ENCODE measurements at regions not wholly inside any gene's neighbourhood (a gene's known extent, or its start where the extent isn't known, plus 50 kb on each side); places are given as distances from the start of the nearest gene placed in this dataset.

DNA sequence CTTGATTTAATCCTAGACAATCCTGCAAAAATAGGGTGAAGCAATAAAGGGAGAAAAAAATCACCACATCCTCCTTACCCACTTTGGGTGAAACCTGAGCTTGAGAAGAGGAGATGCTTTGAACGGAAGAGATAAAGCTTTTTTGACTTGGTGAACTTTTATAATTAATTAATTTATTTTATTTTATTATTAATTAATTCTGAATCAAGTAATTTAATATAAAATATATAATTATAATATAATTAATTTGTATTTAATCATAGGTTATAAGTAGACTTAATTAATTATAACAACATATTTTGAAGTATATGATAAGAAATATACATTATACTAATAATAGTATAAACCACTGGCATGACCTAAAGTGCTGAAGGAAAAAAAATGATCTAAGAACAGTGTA, 2164.8 kb downstream of the LRRC4C start:
- H3K27me3 ChIP-seq (ENCODE audit: low read depth, low read length): no peaks in the 10 kb centered on the region
- no peak overlapping the region for H3K27ac ChIP-seq (ENCODE audit: low read length)
- no peak overlapping the region for H3K4me3 ChIP-seq (ENCODE audit: low read depth in 1 of 2, low read length in 2 of 2)
- H3K36me3 ChIP-seq (ENCODE audit: control insufficient read depth in 1 of 2, insufficient read depth in 2 of 2, low read length in 2 of 2): no peaks in the 10 kb centered on the region
- no peaks in the 10 kb centered on the region for H3K4me1 ChIP-seq (ENCODE audit: control insufficient read depth in 1 of 2, insufficient read depth in 2 of 2, low read length in 2 of 2)
- H3K9me3 ChIP-seq (ENCODE audit: control insufficient read depth in 1 of 2, low read length in 2 of 2): no peaks in the 10 kb centered on the region

DNA sequence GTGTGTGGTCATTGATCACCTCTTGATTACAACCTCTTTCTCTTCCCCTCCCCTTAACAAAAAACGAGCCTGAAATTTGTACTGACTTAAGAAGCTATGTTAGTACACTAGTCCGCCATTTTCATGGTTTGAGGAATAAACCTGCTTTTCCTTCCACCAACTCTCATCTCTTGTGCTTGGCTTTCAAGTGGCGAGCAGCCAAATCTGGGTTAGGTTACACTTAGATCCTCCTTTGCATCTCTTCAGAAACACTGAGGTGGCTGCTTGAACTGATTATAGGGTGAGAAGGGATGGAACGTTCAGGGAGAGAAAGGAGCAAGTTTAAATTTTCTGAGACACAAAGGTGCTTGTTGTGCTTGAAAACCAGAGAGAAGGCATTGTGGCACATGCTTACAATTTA, 2171.4 kb downstream of the LRRC4C start:
- Histone ChIP-seq H3K9me3 (ENCODE audit: control insufficient read depth in 1 of 2, low read length in 2 of 2) (no peaks in the 10 kb centered on the region), H3K4me1 (ENCODE audit: control insufficient read depth in 1 of 2, insufficient read depth in 2 of 2, low read length in 2 of 2) (no peaks in the 10 kb centered on the region), H3K36me3 (ENCODE audit: control insufficient read depth in 1 of 2, insufficient read depth in 2 of 2, low read length in 2 of 2) (no peaks in the 10 kb centered on the region), H3K4me3 (ENCODE audit: low read depth in 1 of 2, low read length in 2 of 2) (no peak overlapping the region), H3K27ac (ENCODE audit: low read length) (no peak overlapping the region), H3K27me3 (ENCODE audit: low read depth, low read length) (no peaks in the 10 kb centered on the region)

DNA sequence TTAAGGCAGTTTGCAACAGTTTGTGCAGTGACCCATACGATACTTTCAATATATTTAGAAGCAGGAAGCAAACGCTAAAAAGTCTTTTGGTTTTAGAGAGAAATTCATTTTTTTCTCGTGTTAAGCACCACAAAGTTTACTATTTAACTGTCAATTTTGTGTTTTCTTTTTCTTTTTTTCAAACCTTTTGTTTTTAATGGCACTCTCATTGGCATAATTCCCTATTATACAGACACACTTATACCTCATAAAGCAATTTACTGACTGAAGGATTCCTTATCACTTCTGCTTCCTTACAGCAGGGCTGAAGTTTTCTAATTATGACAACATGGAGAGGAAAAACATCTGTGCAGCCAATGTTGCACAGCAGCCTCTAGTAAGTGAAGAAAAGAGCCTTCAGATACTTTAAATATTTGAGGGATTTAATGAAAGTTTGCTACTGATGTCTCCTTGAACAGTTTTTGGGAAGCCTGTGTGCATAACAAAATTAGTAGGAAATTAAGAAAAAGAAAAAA, 2191.2 kb downstream of the LRRC4C start:
- Histone ChIP-seq H3K27ac (ENCODE audit: low read length) (no peak overlapping the region), H3K4me3 (ENCODE audit: low read depth in 1 of 2, low read length in 2 of 2) (no peak overlapping the region), H3K27me3 (ENCODE audit: low read depth, low read length) (no peaks in the 10 kb centered on the region), H3K36me3 (ENCODE audit: control insufficient read depth in 1 of 2, insufficient read depth in 2 of 2, low read length in 2 of 2) (no peaks in the 10 kb centered on the region), H3K4me1 (ENCODE audit: control insufficient read depth in 1 of 2, insufficient read depth in 2 of 2, low read length in 2 of 2) (no peaks in the 10 kb centered on the region), H3K9me3 (ENCODE audit: control insufficient read depth in 1 of 2, low read length in 2 of 2) (no peaks in the 10 kb centered on the region)

DNA sequence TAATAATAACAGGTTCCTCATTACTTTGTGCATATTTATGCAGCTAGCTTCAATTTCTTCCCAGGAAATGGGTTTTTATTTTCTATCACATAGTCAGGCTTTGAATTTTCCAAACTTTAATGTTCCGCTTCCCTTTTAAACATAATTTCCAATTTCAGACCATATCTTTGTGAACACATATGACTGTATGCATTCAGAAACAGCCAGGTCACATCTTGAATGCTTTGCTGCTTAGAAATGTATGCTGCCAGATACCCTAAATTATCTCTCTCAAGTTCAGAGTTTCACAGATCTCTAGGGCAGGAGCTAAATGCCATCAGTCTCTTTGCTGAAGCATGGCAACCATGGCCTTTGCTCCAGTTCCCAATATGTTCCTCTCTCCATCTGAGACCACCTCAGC, 2203.8 kb downstream of the LRRC4C start:
- H3K4me1 ChIP-seq (ENCODE audit: control insufficient read depth in 1 of 2, insufficient read depth in 2 of 2, low read length in 2 of 2): no peaks in the 10 kb centered on the region
- no peak overlapping the region for H3K4me3 ChIP-seq (ENCODE audit: low read depth in 1 of 2, low read length in 2 of 2)
- H3K27ac ChIP-seq (ENCODE audit: low read length): no peak overlapping the region
- no peaks in the 10 kb centered on the region for H3K27me3 ChIP-seq (ENCODE audit: low read depth, low read length)
- H3K36me3 ChIP-seq (ENCODE audit: control insufficient read depth in 1 of 2, insufficient read depth in 2 of 2, low read length in 2 of 2): no peaks in the 10 kb centered on the region
- H3K9me3 ChIP-seq (ENCODE audit: control insufficient read depth in 1 of 2, low read length in 2 of 2): peaks cover 0 to 21% of the 10 kb centered on the region in 2 donors

DNA sequence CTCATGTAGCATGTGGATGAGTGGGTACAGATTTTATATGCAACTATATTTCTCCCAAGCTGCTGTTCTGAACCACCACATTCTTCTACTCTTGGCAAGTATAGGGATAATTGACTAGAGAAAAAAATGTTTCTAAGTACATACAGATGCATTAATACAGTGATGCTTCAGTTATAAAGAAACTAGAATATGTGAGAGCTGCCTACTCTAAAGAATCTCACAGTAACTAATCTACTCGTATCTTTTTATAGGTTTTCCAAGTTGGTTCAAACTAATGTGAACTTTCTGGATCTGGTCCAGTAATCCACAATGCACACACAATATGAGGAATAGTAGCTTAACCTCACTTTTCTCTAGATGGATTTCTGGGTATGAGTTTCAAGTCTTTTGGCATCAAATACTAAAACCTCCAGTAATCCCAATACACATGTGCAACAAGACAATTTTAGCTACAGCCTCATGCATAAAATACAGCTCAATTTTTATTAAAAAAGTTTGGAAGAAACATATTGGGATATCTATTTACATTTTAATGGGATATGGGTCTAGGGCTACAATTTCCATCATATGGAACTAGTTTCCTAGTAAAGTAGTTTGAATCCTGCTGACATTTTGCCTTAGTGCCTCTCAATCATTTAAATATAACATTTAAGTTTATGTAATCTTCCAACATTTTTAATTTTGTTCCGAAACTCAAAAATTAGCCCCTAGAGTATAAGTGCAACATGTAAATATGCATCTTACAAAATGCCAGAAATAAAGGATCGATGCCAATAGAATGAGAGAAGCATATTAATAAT, 2209.7 kb downstream of the LRRC4C start:
- H3K27me3 ChIP-seq (ENCODE audit: low read depth, low read length): no peaks in the 10 kb centered on the region
- H3K27ac ChIP-seq (ENCODE audit: low read length): no peak overlapping the region
- H3K4me1 ChIP-seq (ENCODE audit: control insufficient read depth in 1 of 2, insufficient read depth in 2 of 2, low read length in 2 of 2): no peaks in the 10 kb centered on the region
- peaks cover 0 to under 1% of the 10 kb centered on the region in 2 donors for H3K9me3 ChIP-seq (ENCODE audit: control insufficient read depth in 1 of 2, low read length in 2 of 2)
- no peak overlapping the region for H3K4me3 ChIP-seq (ENCODE audit: low read depth in 1 of 2, low read length in 2 of 2)
- H3K36me3 ChIP-seq (ENCODE audit: control insufficient read depth in 1 of 2, insufficient read depth in 2 of 2, low read length in 2 of 2): no peaks in the 10 kb centered on the region

DNA sequence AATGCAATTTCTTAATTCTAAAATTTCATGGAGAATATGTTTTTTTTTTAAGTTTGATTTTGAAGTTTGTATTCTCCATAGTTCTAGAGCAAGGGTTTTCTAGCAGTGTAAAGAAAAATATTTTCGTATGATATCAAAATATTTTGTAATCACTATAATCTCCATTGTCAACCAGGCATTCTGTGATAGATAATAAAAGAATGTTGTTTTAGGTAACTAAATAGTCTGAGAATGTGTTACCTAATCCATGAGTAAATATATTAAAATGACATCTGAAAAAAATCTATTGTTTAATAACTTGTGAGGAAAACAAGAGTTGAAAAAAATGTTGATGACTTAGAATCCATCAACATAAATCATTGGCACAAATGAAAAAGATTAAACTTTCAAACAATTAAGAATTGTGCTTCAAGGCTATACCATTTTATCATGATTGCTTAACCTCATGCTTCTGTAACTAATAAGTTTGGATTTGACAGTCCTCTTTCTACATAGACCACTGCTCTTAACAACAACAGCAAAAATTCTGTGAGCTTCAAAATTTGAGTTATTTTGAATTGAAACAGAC, 2211.8 kb downstream of the LRRC4C start:
- H3K4me1 ChIP-seq (ENCODE audit: control insufficient read depth in 1 of 2, insufficient read depth in 2 of 2, low read length in 2 of 2): no peaks in the 10 kb centered on the region
- no peak overlapping the region for H3K27ac ChIP-seq (ENCODE audit: low read length)
- no peaks in the 10 kb centered on the region for H3K36me3 ChIP-seq (ENCODE audit: control insufficient read depth in 1 of 2, insufficient read depth in 2 of 2, low read length in 2 of 2)

DNA sequence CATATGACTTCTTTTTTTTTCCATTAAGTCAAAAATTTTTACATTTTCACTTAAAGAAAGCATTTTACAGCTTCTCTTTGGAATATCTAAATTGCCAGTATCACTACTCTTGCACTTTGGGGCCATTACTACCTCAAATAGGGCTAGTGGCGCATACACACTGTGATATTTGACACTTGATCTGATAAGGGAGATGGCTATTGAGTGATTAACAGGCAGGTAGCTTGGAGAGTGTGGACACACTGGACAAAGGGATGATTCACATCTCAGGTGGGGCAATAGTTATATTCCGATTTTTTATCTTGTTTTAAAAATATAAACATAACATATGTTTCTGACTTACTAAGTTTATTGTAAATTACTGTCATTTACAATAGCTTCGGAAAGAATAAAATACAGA, 2219.9 kb downstream of the LRRC4C start:
- H3K9me3 ChIP-seq (ENCODE audit: control insufficient read depth in 1 of 2, low read length in 2 of 2): no peaks in the 10 kb centered on the region
- H3K36me3 ChIP-seq (ENCODE audit: control insufficient read depth in 1 of 2, insufficient read depth in 2 of 2, low read length in 2 of 2): no peaks in the 10 kb centered on the region
- no peak overlapping the region for H3K4me3 ChIP-seq (ENCODE audit: low read depth in 1 of 2, low read length in 2 of 2)
- H3K4me1 ChIP-seq (ENCODE audit: control insufficient read depth in 1 of 2, insufficient read depth in 2 of 2, low read length in 2 of 2): no peaks in the 10 kb centered on the region
- no peaks in the 10 kb centered on the region for H3K27me3 ChIP-seq (ENCODE audit: low read depth, low read length)
- no peak overlapping the region for H3K27ac ChIP-seq (ENCODE audit: low read length)

More for the DNA sequence above, 2211.8 kb downstream of the LRRC4C start:
- Histone ChIP-seq H3K27me3 (ENCODE audit: low read depth, low read length) (no peaks in the 10 kb centered on the region), H3K9me3 (ENCODE audit: control insufficient read depth in 1 of 2, low read length in 2 of 2) (no peaks in the 10 kb centered on the region), H3K4me3 (ENCODE audit: low read depth in 1 of 2, low read length in 2 of 2) (no peak overlapping the region)

DNA sequence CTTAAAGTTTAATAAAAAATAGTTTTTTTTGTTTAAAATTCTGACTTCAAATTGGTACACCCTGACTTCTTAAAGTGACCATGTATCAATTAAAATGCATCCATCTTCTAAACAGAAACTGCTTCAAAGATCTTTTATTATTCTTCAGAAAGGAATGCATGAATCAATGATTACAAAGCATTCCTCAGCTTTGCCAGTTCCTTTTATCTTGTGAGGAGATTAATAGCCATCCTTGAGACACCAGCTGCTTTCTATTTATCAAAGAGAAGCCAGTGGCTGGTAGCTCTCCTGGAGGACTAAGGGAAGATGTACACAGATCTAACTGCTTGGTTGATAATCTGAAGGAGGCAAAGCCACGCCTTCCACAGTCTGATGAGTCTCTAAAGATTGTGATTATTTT, 2222.5 kb downstream of the LRRC4C start:
- no peaks in the 10 kb centered on the region for H3K4me1 ChIP-seq (ENCODE audit: control insufficient read depth in 1 of 2, insufficient read depth in 2 of 2, low read length in 2 of 2)

DNA sequence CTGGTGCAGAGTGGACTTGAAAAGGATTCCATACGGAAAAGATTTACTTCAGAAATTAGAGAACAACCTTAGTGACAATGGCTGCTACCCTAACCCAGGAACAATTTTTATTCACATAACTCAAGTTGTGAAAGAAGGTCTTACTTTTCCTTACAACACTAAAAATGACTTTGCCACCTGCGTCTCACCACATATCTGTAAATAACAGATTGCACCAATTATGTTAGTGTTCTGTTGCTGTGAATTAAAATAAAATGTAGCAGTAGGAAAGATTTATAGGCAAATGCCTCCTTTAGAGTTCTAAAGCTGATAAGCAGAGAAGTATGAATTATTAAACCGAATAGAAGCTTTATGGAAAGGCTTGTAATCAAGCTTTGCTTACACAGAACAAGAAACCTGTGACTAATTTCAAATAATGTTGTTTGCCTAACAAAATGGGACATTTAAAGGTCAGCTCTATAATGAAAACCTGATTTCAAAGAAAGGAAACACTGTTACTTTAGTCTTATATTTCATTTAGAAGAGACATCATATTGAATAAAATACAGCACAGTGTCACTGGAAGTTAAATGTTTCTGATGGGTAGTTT, 2237.8 kb downstream of the LRRC4C start:
- Histone ChIP-seq H3K27me3 (ENCODE audit: low read depth, low read length) (no peaks in the 10 kb centered on the region), H3K4me3 (ENCODE audit: low read depth in 1 of 2, low read length in 2 of 2) (no peak overlapping the region), H3K4me1 (ENCODE audit: control insufficient read depth in 1 of 2, insufficient read depth in 2 of 2, low read length in 2 of 2) (no peaks in the 10 kb centered on the region), H3K36me3 (ENCODE audit: control insufficient read depth in 1 of 2, insufficient read depth in 2 of 2, low read length in 2 of 2) (no peaks in the 10 kb centered on the region), H3K27ac (ENCODE audit: low read length) (no peak overlapping the region), H3K9me3 (ENCODE audit: control insufficient read depth in 1 of 2, low read length in 2 of 2) (peaks cover 0 to 5% of the 10 kb centered on the region in 2 donors)

More for the DNA sequence above, 2222.5 kb downstream of the LRRC4C start:
- Histone ChIP-seq H3K27ac (ENCODE audit: low read length) (no peak overlapping the region), H3K9me3 (ENCODE audit: control insufficient read depth in 1 of 2, low read length in 2 of 2) (no peaks in the 10 kb centered on the region), H3K36me3 (ENCODE audit: control insufficient read depth in 1 of 2, insufficient read depth in 2 of 2, low read length in 2 of 2) (no peaks in the 10 kb centered on the region), H3K27me3 (ENCODE audit: low read depth, low read length) (no peaks in the 10 kb centered on the region), H3K4me3 (ENCODE audit: low read depth in 1 of 2, low read length in 2 of 2) (no peak overlapping the region)

DNA sequence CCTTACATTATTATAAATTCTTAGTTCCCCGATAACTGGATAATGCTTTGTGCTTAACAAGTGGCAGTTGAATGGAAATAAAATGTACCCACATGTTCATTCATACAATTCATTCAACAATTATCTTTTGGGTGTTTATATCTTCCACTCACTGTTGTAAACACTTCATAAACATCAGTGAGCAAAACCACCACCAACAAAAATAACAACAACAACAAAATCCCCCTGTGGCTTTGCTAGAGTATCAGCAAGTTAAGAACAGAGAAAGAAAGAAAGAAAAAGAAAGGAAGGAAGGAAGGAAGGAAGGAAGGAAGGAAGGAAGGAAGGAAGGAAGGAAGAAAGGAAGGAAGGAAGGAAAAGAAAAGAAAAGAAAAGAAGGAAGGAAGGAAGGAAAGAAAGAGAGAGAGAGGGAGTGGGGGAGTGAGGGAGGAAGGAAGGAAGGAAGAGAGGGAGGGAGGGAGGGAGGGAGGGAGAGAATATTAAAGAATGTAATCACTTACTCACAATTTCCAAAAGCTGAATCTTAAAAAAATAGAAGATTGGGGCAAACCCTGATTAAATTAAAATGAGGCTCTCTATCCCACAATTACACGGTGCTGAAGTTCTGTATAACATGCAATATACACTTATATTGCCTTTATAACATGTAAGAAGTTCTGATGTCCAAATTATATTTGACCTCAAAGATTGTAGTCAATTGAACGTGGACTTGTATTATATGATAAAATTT, 2238.8 kb downstream of the LRRC4C start:
- Histone ChIP-seq H3K27me3 (ENCODE audit: low read depth, low read length) (no peaks in the 10 kb centered on the region), H3K4me1 (ENCODE audit: control insufficient read depth in 1 of 2, insufficient read depth in 2 of 2, low read length in 2 of 2) (no peaks in the 10 kb centered on the region), H3K27ac (ENCODE audit: low read length) (no peak overlapping the region), H3K36me3 (ENCODE audit: control insufficient read depth in 1 of 2, insufficient read depth in 2 of 2, low read length in 2 of 2) (no peaks in the 10 kb centered on the region), H3K9me3 (ENCODE audit: control insufficient read depth in 1 of 2, low read length in 2 of 2) (peaks cover 0 to 5% of the 10 kb centered on the region in 2 donors), H3K4me3 (ENCODE audit: low read depth in 1 of 2, low read length in 2 of 2) (no peak overlapping the region)

DNA sequence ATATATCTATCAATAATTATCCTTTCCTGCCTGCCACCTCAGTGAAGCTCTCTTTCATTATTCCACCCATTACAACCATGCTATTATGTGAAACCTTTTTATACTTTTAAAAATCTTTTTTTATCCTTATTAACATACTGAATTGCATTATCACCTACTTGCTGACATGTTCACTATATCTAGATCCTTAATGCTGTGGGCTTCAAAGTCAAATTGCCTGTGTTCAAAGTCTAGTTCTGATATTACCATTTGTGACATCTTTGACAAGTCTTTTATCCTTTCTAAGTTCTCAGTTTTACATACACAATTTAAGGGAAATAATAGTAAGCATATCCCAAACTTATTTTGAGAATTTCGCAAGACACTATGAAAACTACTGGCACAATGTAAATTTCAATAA, 2239.4 kb downstream of the LRRC4C start:
- Histone ChIP-seq H3K27me3 (ENCODE audit: low read depth, low read length) (no peaks in the 10 kb centered on the region), H3K4me1 (ENCODE audit: control insufficient read depth in 1 of 2, insufficient read depth in 2 of 2, low read length in 2 of 2) (no peaks in the 10 kb centered on the region), H3K36me3 (ENCODE audit: control insufficient read depth in 1 of 2, insufficient read depth in 2 of 2, low read length in 2 of 2) (no peaks in the 10 kb centered on the region), H3K27ac (ENCODE audit: low read length) (no peak overlapping the region), H3K4me3 (ENCODE audit: low read depth in 1 of 2, low read length in 2 of 2) (no peak overlapping the region), H3K9me3 (ENCODE audit: control insufficient read depth in 1 of 2, low read length in 2 of 2) (peaks cover 0 to 5% of the 10 kb centered on the region in 2 donors)
